Mucosa of rectum (tissue), 2 donors: ENCODE measurements at regions not wholly inside any gene's neighbourhood (a gene's known extent, or its start where the extent isn't known, plus 50 kb on each side); places are given as distances from the start of the nearest gene placed in this dataset.
"Not testable (repeated sequence)": the region's sequence is repeated elsewhere in the genome, so short reads cannot be mapped to it uniquely, and the experiment has no call there.

Source experiments
- H3K27ac ChIP-seq, 2 donors: one replicate each; pipeline ENCODE4 v1.7.0; 2013; ENCODE audit warnings: inconsistent platforms in 2 of 2, low read depth in 2 of 2, low read length in 2 of 2
- H3K27me3 ChIP-seq, 2 donors: one replicate each; pipeline ENCODE4 v1.7.0; 2013; ENCODE audit warnings: low read length in 2 of 2; ENCODE audit not compliant: control insufficient read depth in 2 of 2, insufficient read depth in 2 of 2
- H3K36me3 ChIP-seq, 2 donors: one replicate each; pipeline ENCODE4 v1.7.0; 2013; ENCODE audit warnings: low read length in 2 of 2; ENCODE audit not compliant: control insufficient read depth in 2 of 2, insufficient read depth in 2 of 2
- H3K4me1 ChIP-seq, 2 donors: one replicate each; pipeline ENCODE4 v1.7.0; 2013; ENCODE audit warnings: low read length in 2 of 2, mild to moderate bottlenecking in 1 of 2; ENCODE audit not compliant: control insufficient read depth in 2 of 2, insufficient read depth in 2 of 2
- H3K4me3 ChIP-seq, 2 donors: one replicate each; pipeline ENCODE4 v1.7.0; 2013; ENCODE audit warnings: low read length in 2 of 2
- H3K9ac ChIP-seq, 2 donors: one replicate each; pipeline ENCODE4 v1.7.0; 2013; ENCODE audit warnings: low read length in 2 of 2, low read depth in 1 of 2, mild to moderate bottlenecking in 1 of 2
- H3K9me3 ChIP-seq, 2 donors: one replicate each; pipeline ENCODE4 v1.7.0; 2013; ENCODE audit warnings: low read length in 2 of 2; ENCODE audit not compliant: control insufficient read depth in 2 of 2
- donor health status: healthy.
- donor health status: Normal muscosa, but diverticular disease.

DNA sequence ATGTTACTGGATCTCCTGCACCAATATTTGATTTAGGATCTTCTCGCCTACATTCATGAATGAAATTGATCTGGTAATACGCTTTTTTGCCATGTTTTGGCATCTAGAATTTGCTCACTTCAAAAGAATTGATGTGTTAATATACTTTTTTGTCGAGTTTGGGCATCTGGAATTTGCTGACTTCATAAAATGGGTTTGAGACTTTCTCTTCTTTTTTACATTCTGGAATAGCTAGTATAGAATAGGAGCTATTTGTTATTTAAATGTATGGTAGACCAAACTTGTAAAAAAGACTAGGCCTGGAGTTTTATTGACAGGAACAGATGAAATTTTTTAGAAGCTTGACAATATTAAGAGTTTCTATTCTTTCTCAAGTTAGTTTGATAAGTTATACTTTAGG, 404.9 kb upstream of the TENM3 start:
- Histone ChIP-seq H3K9me3 (no peaks in the 10 kb centered on the region), H3K4me1 (no peaks in the 10 kb centered on the region), H3K4me3 (no peak overlapping the region), H3K36me3 (no peaks in the 10 kb centered on the region), H3K9ac (no peak overlapping the region), H3K27me3 (no peaks in the 10 kb centered on the region), H3K27ac (no peak overlapping the region)

DNA sequence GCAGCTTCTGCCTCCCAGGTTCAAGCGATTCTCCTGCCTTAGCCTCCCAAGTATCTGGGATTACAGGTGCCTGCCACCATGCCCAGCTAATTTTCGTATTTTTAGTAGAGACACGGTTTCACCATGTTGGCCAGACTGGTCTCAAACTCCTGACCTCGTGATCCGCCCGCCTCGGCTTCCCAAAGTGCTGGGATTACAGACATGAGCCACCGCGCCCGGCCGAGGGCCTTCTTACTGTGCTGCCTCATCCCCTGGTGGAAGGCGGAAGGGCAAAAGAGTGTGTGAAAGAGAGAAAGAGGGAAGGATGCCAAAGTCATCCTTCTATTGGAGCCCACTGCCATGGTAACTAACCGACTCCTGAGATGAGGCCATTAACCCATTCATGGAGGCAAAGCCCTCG, 399.4 kb upstream of the TENM3 start:
- not testable (repeated sequence) for H3K27ac ChIP-seq, H3K4me1 ChIP-seq, H3K9me3 ChIP-seq, H3K9ac ChIP-seq, H3K27me3 ChIP-seq, H3K36me3 ChIP-seq, H3K4me3 ChIP-seq

DNA sequence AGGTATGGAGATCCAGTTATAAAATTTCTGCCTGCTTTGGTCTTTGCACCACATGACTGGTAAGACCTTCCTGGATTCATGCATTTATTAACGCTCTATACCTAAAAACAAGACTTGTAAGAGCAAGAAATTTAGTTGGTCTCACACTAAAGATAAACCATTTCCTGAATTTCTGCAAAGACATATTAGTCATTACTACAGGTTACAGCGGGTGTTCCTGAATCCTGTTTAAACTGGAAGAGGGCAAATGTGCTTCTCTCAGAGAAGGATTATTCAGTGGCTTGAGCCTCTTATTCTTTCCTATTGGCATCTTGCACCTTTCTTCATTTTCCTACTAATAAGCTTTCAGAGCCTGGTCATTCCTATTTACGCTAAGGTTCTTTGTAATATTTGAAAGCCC, 397.6 kb upstream of the TENM3 start:
- no peak overlapping the region for H3K27ac ChIP-seq

DNA sequence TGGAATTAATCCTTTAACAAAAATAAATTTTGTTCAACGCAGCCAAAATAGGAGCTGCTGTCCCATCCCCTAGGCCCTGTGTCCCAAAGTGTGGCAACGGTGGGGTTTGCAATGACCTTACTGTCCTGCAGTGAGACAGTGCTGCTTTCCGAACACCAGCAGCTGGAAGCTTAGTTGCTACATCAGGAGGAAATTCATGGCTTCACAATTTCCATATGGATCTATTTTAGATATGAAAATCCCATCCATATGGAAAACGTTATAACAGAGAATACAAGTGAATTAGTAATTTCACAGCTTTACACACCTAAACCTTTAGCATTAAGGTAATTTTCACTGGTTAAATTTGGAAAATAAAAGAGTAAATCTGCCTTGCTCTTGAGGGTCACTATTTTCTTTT, 396.3 kb upstream of the TENM3 start:
- H3K4me1 ChIP-seq = no peaks in the 10 kb centered on the region

More for the DNA sequence above, 397.6 kb upstream of the TENM3 start:
- Histone ChIP-seq H3K36me3 (no peaks in the 10 kb centered on the region), H3K9me3 (no peaks in the 10 kb centered on the region), H3K27me3 (no peaks in the 10 kb centered on the region), H3K4me3 (no peak overlapping the region), H3K9ac (no peak overlapping the region), H3K4me1 (no peaks in the 10 kb centered on the region)

DNA sequence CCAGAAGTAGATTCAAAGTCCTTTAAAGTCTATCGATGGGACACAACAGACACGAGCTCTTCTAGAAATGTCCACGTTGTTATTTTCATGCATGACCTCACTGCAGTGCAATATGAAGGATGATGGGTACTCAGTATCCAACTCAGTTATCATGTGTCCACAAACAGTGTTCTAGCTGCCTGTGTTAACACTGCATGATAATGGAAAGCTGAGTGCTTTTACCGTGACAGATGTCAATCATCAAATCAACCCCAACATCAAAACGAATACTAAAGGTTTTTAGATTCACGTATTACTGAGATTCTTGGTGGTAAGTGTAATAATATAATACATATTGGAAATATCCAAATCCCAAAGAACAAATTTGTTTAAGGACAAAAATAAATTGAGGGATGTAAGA, 394.8 kb upstream of the TENM3 start:
- no peaks in the 10 kb centered on the region for H3K36me3 ChIP-seq
- no peak overlapping the region for H3K4me3 ChIP-seq
- H3K4me1 ChIP-seq = no peaks in the 10 kb centered on the region
- no peak overlapping the region for H3K27ac ChIP-seq
- no peak overlapping the region for H3K9ac ChIP-seq
- H3K27me3 ChIP-seq = no peaks in the 10 kb centered on the region
- no peaks in the 10 kb centered on the region for H3K9me3 ChIP-seq

More for the DNA sequence above, 396.3 kb upstream of the TENM3 start:
- Histone ChIP-seq H3K27me3 (no peaks in the 10 kb centered on the region), H3K9ac (no peak overlapping the region), H3K27ac (no peak overlapping the region), H3K4me3 (no peak overlapping the region), H3K36me3 (no peaks in the 10 kb centered on the region), H3K9me3 (no peaks in the 10 kb centered on the region)

DNA sequence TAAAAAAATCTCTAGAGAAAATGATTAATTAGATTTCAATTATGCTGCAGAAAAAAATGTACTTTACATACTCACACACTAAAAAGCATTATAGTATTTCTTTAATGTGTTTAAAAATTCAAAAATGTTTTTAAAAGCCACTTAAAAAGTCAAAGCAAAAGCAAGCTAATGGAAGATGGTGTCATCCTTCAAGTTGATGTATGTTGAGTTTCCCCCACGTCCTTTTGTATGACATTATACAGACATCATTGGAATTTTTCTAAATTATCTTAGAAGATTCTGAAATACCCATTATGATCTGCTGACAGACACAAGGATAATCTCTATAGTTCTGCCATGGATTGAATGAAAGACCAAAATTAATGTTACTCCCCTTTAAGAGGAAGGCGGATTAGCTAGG, 393.7 kb upstream of the TENM3 start:
- Histone ChIP-seq H3K27me3 (no peaks in the 10 kb centered on the region), H3K36me3 (no peaks in the 10 kb centered on the region), H3K9ac (no peak overlapping the region), H3K27ac (no peak overlapping the region), H3K9me3 (no peaks in the 10 kb centered on the region), H3K4me1 (no peaks in the 10 kb centered on the region), H3K4me3 (no peak overlapping the region)

DNA sequence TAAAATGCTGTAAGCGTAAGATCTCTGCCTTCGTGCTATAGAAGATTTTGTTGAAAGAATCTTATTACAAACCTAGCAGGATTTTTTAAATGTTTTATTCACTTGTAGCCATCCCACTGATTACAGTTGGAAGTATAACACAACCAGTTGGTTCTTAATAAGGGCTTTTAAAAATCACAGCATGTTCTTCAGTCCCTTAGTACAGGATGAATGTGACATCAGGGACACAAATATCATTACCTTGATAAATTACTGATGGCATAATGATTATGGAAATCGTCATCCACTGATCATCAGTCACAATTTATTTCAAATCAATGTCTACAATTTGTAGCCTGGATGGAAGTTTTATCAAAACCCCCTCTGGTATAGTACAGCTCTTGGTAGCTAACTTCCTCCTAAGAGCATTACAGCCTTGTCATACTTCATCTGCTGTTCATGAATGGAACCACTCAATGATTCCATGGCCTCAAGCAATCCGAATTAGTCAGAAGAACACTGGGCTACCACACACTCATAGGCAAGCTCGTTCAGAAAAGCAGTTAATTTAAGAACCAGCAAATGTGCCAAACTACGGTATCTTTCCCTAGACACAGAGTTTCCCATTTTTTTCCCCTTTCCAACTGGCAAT, 389.2 kb upstream of the TENM3 start:
- H3K4me3 ChIP-seq = no peak overlapping the region
- no peaks in the 10 kb centered on the region for H3K36me3 ChIP-seq
- no peaks in the 10 kb centered on the region for H3K9me3 ChIP-seq

DNA sequence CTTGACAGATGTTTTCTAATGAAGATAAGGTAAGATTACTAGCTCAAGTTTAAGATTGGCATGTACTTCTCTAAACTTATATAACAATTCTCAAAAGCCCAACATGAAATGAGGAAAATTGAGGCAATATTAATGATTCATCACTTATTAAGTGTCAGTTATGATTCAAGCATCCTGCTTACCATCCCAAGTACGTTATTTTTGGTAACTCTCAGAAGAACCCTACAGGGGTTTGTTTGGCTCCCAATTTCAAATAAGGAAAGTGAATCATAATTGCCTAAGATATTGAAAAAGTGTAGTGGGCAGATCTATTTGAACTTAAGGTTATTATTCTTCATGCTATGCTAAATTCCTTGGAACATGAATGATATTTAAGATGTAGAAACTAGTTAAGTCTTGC, 387.9 kb upstream of the TENM3 start:
- Histone ChIP-seq H3K9me3 (no peaks in the 10 kb centered on the region), H3K9ac (no peak overlapping the region), H3K4me3 (no peak overlapping the region), H3K4me1 (no peaks in the 10 kb centered on the region), H3K36me3 (no peaks in the 10 kb centered on the region), H3K27ac (no peak overlapping the region), H3K27me3 (no peaks in the 10 kb centered on the region)

More for the DNA sequence above, 389.2 kb upstream of the TENM3 start:
- H3K27me3 ChIP-seq = no peaks in the 10 kb centered on the region
- no peak overlapping the region for H3K9ac ChIP-seq
- no peak overlapping the region for H3K27ac ChIP-seq
- H3K4me1 ChIP-seq = no peaks in the 10 kb centered on the region

DNA sequence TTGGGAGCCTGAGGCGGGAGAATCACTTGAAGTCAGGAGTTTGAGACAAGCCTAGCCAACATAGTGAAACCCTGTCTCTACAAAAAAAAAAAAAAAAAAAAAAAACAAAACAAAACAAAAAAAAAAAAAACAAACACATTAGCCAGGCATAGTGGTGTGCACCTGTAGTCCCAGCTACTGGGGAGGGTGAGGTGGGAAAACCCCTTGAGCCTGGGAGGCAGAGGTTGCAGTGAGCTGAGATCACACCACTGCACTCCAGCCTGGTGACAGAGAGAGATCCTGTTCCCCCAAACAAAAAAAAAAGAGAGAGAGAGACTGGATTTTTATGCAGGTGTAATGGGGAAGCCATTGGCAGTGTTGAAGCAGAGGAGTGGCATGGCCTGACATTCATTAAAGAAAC, 385.7 kb upstream of the TENM3 start:
- not testable (repeated sequence) for H3K4me1 ChIP-seq, H3K4me3 ChIP-seq, H3K27ac ChIP-seq, H3K27me3 ChIP-seq, H3K9ac ChIP-seq, H3K36me3 ChIP-seq, H3K9me3 ChIP-seq

DNA sequence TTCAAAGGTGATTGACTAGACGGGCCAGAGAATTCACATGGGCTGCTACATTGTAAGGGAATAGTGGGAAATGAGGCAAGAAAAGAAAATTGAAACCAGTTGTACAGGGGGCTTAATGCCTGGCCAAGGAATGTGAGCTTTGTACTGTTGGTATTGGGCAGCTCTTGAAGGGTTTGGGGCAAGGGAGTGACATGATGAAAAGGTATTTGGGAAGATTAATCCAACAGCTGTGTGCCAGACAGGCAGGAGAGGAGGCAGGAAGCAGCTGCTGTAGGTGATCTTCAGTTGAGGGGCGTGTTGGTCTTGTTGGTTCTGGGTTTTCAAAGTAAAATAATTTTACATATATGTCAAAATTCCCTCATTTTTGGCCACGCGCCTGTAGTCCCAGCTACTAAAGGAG, 384.5 kb upstream of the TENM3 start:
- H3K36me3 ChIP-seq = no peaks in the 10 kb centered on the region
- no peak overlapping the region for H3K4me3 ChIP-seq
- no peak overlapping the region for H3K27ac ChIP-seq
- H3K4me1 ChIP-seq = no peaks in the 10 kb centered on the region
- H3K27me3 ChIP-seq = no peaks in the 10 kb centered on the region
- no peak overlapping the region for H3K9ac ChIP-seq
- H3K9me3 ChIP-seq = no peaks in the 10 kb centered on the region

DNA sequence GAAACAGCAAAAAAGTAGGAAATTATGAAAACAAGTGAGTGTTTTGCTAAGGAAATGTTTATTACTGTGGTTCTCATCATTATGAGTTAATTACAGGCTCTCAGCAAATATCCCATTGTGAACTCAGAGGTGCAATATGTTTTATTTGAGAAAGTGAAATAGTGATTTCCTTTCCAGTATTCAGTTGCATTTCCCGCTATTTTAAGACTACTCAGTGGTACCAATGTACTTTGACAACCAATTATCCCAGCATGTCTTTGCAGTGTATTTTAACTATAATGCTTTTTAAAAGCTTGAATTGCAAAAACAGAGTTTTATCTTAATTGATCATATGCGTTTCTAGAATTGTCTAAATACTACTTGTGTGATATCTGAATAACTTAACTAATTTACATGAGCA, 383.8 kb upstream of the TENM3 start:
- no peak overlapping the region for H3K4me3 ChIP-seq
- H3K4me1 ChIP-seq = no peaks in the 10 kb centered on the region
- no peak overlapping the region for H3K27ac ChIP-seq
- no peaks in the 10 kb centered on the region for H3K27me3 ChIP-seq
- no peak overlapping the region for H3K9ac ChIP-seq
- H3K9me3 ChIP-seq = no peaks in the 10 kb centered on the region
- H3K36me3 ChIP-seq = no peaks in the 10 kb centered on the region
